ENCODE measurements at regions not wholly inside any gene's neighbourhood (a gene's known extent, or its start where the extent isn't known, plus 50 kb on each side); places are given as distances from the start of the nearest gene placed in this dataset.

DNA sequence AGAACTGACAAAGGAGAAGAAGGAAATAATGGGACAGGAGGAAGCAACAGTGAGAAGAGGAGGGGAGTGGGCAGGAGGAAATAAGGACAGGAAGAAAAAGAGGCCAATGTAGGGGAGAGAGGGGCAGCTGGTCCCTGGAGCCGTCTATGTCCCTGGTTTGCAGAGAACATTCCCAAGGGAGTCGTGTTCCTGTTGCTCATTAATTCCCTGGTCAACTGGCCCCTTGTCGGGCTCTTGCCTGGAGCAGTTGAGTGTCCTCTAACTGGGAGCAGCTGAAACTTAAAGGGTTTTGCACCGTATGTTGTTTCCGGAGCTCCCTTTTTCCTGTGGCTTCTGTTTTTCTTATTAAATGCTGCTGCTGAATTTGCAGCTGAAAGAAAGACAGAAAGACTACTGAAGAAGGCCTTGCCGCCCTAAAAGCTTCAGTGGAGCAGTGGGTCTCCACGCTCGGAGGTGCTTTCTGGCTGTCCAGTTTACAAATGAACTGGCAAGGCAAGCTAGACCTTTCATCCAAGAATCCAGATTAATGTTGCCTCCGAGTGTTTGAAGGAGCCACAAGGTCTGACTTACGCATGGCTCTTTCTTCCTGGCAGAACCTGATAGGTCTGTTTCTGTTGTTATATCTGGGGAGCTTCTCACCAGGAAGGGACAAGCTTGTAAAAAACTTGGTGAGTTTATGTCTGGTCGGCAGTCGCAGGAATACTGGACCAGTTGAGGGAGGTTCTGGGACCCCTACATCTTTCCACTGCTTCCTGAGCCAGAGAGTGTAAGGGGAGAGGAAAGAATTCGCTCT is 146.2 kb upstream of the RFLNA start:
- TF ChIP-seq, protein P1, sequence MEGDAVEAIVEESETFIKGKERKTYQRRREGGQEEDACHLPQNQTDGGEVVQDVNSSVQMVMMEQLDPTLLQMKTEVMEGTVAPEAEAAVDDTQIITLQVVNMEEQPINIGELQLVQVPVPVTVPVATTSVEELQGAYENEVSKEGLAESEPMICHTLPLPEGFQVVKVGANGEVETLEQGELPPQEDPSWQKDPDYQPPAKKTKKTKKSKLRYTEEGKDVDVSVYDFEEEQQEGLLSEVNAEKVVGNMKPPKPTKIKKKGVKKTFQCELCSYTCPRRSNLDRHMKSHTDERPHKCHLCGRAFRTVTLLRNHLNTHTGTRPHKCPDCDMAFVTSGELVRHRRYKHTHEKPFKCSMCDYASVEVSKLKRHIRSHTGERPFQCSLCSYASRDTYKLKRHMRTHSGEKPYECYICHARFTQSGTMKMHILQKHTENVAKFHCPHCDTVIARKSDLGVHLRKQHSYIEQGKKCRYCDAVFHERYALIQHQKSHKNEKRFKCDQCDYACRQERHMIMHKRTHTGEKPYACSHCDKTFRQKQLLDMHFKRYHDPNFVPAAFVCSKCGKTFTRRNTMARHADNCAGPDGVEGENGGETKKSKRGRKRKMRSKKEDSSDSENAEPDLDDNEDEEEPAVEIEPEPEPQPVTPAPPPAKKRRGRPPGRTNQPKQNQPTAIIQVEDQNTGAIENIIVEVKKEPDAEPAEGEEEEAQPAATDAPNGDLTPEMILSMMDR (IDR thresholded peaks at IDR 0.05; ENCODE audit: poor library complexity, severe bottlenecking), result no peak
- TF ChIP-seq TAF1 (IDR thresholded peaks at IDR 0.05; ENCODE audit: low read depth), result no peak
- no peak for TF ChIP-seq POLR2AphosphoS5 (IDR thresholded peaks at IDR 0.05)

Data from neural cell (in vitro differentiated cells).